GM12873 (cell line): ENCODE measurements at regions not wholly inside any gene's neighbourhood (a gene's known extent, or its start where the extent isn't known, plus 50 kb on each side); places are given as distances from the start of the nearest gene placed in this dataset.

ENCODE experiments used
- TF ChIP-seq, protein P1 (sequence below): IDR thresholded peaks from 2 replicates; pipeline ENCODE4 v1.5.1; 2012; ENCODE audit warnings: low read depth, mild to moderate bottlenecking, moderate library complexity, low read length, control low read depth; ENCODE audit not compliant: insufficient read depth; ENCODE audit errors: missing control alignments

DNA sequence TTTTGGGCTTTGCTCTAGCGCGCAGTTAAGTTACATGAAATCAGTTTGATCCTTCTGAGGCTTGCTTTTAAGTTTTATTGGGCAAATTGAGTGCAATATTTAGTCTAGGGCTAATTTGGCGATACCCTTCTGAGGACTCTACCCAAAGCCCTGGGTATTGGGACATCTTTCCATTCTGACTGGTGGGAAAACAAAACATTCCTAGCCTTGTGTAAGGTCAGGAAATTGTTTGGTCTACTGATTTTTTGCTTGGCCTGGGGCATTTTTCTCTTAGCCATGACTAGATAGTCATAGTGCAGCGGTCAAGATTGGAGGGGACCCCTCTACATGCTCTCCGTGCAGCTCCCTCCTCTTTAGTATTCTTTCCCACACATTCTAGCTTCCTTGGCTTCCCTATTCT, 189.6 kb upstream of the PTGFR start:
- TF ChIP-seq, protein P1, sequence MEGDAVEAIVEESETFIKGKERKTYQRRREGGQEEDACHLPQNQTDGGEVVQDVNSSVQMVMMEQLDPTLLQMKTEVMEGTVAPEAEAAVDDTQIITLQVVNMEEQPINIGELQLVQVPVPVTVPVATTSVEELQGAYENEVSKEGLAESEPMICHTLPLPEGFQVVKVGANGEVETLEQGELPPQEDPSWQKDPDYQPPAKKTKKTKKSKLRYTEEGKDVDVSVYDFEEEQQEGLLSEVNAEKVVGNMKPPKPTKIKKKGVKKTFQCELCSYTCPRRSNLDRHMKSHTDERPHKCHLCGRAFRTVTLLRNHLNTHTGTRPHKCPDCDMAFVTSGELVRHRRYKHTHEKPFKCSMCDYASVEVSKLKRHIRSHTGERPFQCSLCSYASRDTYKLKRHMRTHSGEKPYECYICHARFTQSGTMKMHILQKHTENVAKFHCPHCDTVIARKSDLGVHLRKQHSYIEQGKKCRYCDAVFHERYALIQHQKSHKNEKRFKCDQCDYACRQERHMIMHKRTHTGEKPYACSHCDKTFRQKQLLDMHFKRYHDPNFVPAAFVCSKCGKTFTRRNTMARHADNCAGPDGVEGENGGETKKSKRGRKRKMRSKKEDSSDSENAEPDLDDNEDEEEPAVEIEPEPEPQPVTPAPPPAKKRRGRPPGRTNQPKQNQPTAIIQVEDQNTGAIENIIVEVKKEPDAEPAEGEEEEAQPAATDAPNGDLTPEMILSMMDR: no peak

DNA sequence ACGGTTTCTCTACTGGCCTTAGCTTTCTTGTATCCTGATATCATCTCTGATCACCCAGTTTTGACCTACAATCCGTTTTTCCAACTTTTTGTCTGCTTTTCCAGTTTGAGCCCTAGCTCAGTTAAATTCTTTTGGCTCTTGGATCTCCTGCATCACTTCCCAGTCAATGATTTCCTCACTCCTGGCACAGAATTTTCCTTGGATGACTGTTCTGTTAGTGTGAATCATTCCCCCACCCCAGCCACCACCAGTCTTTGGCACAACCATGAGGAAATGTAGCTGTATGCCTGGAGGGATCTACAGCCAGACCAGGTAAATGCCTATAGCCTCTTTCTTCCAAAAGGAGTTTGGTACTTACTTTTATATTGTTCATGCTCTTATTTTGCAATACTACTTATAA, 187.2 kb upstream of the PTGFR start:
- TF ChIP-seq, protein P1: no peak

DNA sequence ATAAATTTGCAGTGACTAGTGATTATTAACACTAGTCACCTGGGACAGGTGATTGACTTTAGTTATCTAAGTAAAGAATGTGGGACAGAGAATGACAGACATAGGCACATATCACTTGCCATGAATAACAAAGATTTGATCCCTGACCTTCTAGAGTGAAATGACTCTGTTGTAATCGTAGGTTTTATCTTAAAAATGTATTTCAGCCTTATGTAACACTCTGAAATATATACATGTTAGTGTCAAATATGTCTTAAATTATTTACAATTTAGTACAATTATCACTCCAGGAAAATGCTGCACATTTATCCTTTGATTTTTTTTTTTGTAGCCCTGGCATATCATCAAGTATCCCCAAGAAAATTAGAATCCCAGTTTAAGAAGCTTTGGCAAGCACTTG, 186.4 kb upstream of the PTGFR start:
- TF ChIP-seq, protein P1: no peak

DNA sequence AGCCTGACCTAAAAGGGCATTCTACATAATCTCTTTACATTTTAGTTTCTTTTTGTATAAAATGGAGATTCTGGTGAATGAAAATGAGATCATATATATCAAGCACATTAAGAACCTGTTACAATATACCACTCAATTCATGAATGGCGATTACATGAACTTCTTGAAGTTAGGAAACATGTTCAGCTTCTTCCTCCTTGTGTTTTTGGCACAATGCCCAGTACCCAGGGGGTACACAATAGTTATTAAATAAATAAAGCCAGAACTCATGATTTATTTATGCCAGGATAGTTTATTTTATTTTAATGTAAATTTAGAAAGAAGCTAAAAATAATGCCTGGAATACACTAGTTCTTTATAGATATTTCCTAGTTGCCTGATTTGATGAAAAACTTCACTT, 186.0 kb upstream of the PTGFR start:
- TF ChIP-seq, protein P1: no peak

DNA sequence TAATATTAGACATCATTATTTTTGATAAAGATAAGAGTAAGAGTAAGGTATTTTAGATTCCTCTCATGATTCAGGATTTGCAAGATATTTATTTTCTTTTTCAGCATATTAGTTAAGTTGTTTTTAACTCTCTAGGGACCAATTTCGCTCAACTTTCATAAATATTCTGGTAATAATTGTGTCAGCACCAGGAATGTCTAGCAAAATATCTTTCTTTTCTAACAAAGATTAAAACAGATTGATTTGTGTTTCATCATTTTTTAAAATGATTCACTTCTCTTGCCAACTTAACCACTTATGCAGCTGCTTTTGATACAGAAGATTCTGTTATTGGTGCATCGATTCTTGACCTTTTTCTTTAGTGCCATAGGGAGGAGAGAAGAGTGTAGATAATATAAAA, 172.8 kb upstream of the PTGFR start:
- TF ChIP-seq, protein P1: no peak

DNA sequence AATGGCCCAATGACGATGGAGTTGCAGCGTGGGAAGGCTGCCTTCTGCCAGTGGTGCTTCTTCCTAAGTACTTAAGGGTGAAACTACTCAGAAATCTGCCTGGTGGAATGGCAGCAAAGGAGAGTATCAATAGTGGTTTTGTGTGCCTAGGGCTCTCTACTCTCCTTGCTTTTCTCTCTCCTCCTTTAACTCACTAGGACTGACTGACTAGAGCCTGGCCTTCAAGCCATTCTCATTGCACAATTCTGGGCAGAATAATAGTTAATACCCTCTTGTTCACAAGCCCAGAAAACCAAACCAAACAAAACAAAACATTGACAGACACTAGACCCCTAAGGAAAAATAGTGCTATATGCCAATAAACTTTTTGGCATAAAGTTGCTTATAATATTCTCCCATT, 171.2 kb upstream of the PTGFR start:
- TF ChIP-seq, protein P1: no peak

DNA sequence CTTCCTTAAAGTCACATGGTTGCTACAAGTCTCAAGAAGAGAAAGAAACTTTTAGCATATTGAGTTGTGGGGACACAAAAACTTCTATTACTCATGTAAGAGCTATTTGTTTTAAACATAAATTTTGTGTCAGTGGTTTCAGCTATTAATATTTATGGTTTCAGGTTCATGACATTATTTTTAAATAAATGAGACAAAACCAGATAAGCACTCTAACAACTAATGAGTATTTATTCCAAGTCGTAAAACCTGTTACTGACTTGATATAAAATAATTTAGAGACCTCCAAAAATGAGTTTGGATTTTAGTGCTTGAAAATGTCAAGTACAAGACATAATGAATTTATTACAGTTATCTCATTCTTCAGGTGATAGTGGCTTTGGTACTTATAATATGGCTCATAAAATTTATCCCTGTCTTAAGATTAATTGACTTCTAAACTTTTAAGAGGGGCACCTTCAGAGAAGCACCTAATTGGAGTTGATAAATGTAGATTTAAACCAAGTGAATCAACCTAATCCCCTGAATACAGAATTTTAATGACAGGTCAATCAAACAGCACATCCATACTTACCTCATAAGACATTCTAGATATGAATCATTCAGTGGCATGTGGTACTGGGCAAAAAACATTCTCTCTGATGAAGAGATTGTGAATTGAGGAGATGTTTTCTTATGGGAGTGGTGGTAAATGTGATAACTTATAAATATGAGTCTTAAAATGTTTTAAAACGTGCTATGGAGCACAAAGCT, 167.7 kb upstream of the PTGFR start:
- TF ChIP-seq, protein P1: no peak

DNA sequence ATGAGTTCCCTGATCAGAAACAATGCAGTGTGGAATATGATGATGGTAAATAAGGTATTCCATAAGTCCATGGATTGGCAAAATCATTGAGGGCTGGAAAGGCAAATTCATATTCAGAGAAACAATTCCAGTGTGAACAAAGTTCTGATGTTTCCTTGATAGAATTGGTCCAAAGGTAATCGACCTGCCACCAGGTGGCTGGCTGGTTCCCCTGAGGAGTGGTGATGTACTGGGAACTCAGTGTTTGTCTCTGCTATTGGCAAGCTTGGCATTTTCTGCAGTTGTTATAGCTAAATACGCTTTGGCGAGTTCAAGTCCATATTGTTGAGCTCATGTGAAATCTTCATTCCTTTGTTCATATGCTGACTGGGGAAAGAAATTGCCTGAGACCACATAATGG, 165.5 kb upstream of the PTGFR start:
- TF ChIP-seq, protein P1: no peak
